ENCODE measurements at regions not wholly inside any gene's neighbourhood (a gene's known extent, or its start where the extent isn't known, plus 50 kb on each side); places are given as distances from the start of the nearest gene placed in this dataset.

GRCh38 chr12:61414470-61414869 lies 845.7 kb upstream of the USP15 start:
- no peak overlapping the region for H3K4me3 ChIP-seq (ENCODE audit: low read depth, low read length)
- H3K27me3 ChIP-seq (ENCODE audit: insufficient read depth, low read depth, severe bottlenecking) = no peaks in the 10 kb centered on the region
- H3K9me3 ChIP-seq (ENCODE audit: severe bottlenecking) = no peaks in the 10 kb centered on the region
- TF ChIP-seq CTCF (IDR thresholded peaks at IDR 0.05; ENCODE audit: low read depth, low read length) = no peak
- DNase-seq = no peak
- H3K27ac ChIP-seq = no peak overlapping the region
- H3K36me3 ChIP-seq = no peaks in the 10 kb centered on the region

- DNase-seq = no peak
- no peaks in the 10 kb centered on the region for H3K27me3 ChIP-seq (ENCODE audit: insufficient read depth, low read depth, severe bottlenecking)
- H3K4me3 ChIP-seq (ENCODE audit: low read depth, low read length) = no peak overlapping the region
- no peak for TF ChIP-seq CTCF (IDR thresholded peaks at IDR 0.05; ENCODE audit: low read depth, low read length)
- no peak overlapping the region for H3K27ac ChIP-seq
- no peaks in the 10 kb centered on the region for H3K9me3 ChIP-seq (ENCODE audit: severe bottlenecking)
- no peaks in the 10 kb centered on the region for H3K36me3 ChIP-seq
These were observed 837.4 kb upstream of the USP15 start for GRCh38 chr12:61422786-61423185.

GRCh38 chr12:61452076-61452475 lies 808.1 kb upstream of the USP15 start:
- H3K27ac ChIP-seq = no peak overlapping the region
- H3K27me3 ChIP-seq (ENCODE audit: insufficient read depth, low read depth, severe bottlenecking) = no peaks in the 10 kb centered on the region
- no peaks in the 10 kb centered on the region for H3K9me3 ChIP-seq (ENCODE audit: severe bottlenecking)
- no peak overlapping the region for H3K4me3 ChIP-seq (ENCODE audit: low read depth, low read length)
- H3K36me3 ChIP-seq = no peaks in the 10 kb centered on the region
- no peak for DNase-seq
- TF ChIP-seq CTCF (IDR thresholded peaks at IDR 0.05; ENCODE audit: low read depth, low read length) = no peak

- H3K4me3 ChIP-seq (ENCODE audit: low read depth, low read length) = no peak overlapping the region
- no peak for TF ChIP-seq CTCF (IDR thresholded peaks at IDR 0.05; ENCODE audit: low read depth, low read length)
- no peak overlapping the region for H3K27ac ChIP-seq
- DNase-seq = no peak
- H3K36me3 ChIP-seq = no peaks in the 10 kb centered on the region
- no peaks in the 10 kb centered on the region for H3K27me3 ChIP-seq (ENCODE audit: insufficient read depth, low read depth, severe bottlenecking)
- H3K9me3 ChIP-seq (ENCODE audit: severe bottlenecking) = no peaks in the 10 kb centered on the region
These were observed 772.5 kb upstream of the USP15 start for GRCh38 chr12:61487728-61488127.

GRCh38 chr12:61490526-61491498 lies 769.4 kb upstream of the USP15 start:
- H3K9me3 ChIP-seq (ENCODE audit: severe bottlenecking) = no peaks in the 10 kb centered on the region
- H3K27ac ChIP-seq = no peak overlapping the region
- no peak for DNase-seq
- no peaks in the 10 kb centered on the region for H3K27me3 ChIP-seq (ENCODE audit: insufficient read depth, low read depth, severe bottlenecking)
- no peak for TF ChIP-seq CTCF (IDR thresholded peaks at IDR 0.05; ENCODE audit: low read depth, low read length)
- no peak overlapping the region for H3K4me3 ChIP-seq (ENCODE audit: low read depth, low read length)
- H3K36me3 ChIP-seq = no peaks in the 10 kb centered on the region

All from WERI-Rb-1 (cell line).